ENCODE measurements at regions not wholly inside any gene's neighbourhood (a gene's known extent, or its start where the extent isn't known, plus 50 kb on each side); places are given as distances from the start of the nearest gene placed in this dataset.
"Not testable (repeated sequence)": the region's sequence is repeated elsewhere in the genome, so short reads cannot be mapped to it uniquely, and the experiment has no call there.

DNA sequence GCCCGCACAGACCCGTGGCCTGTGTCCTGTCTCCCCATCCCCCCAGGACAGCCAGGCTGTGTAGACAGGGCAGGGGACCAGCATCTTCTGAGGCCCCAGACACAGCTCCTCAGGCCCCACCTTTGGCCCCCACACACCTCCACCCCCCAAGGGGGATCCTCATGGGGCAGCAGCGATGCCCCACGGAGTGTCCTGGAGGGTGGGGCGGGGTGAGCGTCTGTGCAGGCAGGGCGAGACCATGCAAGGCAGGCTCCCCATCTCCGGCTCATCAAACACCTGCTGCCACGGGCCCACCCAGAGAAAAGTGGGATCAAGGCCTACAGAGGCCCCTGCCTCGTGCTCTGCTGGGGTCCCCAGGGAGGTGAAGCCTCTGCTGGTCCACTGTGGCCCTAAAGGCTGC lies 118.7 kb upstream of the FOXD4L5 start:
- ATAC-seq (peak; percentile 46), DNase-seq (ENCODE audit: low spot score) (no peak)

DNA sequence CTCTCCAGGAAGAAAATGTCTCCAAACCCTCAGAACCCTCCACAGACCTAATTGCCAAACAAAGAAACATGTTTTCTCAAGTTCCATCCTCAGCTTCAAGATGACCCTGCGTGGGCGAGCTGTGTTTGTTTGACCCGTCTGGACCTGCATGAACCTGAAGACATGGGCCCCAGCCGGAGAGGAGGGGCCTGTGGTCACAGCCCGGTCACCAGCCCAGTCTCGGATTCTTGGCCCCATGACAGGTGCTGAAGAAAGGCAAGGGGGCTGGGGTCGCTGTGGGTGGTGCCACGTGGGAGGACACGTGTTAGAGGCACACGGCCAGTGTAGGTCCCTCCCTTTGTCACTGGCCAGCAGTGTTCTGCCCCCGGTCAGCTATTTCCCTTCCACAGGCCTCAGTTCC lies 118.1 kb upstream of the FOXD4L5 start:
- DNase-seq (ENCODE audit: low spot score); intact Hi-C loops (cut with DNase I); ATAC-seq: not testable (repeated sequence)

More for the DNA sequence above, 118.7 kb upstream of the FOXD4L5 start:
- intact Hi-C loops (cut with DNase I): no loop called here

DNA sequence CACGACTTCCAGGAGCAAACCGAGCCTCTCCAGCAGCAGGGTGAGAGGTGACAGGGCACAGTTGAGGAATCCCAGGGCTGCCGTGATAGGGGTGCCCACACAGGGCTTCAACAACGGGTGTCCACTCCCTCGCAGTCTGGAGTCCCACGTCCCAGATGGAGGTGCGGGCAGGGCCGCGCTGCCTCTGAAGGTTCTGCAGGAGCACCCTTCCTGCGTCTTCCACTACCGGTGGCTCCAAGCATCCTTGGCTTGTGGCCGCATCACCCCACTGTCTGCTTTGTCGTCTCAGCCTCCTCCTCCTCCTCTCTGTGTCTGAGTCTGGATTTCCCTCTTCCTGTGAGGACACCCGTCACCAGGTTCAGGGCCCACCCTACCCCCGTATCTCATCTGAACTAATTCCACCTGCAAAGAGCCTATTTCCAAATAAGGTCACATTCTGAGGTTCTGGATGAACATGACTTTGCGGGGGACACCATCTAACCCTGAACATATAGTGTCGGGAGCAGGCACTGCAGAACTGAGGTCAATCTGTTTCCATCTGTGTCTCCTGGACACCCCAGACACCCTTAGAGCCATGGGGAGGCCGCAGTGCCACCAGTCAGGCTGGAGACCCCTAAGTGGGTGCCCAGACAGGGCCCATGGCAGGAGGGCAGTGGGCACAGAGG lies 117.3 kb upstream of the FOXD4L5 start:
- intact Hi-C loops (cut with DNase I); ATAC-seq; DNase-seq (ENCODE audit: low spot score): not testable (repeated sequence)

DNA sequence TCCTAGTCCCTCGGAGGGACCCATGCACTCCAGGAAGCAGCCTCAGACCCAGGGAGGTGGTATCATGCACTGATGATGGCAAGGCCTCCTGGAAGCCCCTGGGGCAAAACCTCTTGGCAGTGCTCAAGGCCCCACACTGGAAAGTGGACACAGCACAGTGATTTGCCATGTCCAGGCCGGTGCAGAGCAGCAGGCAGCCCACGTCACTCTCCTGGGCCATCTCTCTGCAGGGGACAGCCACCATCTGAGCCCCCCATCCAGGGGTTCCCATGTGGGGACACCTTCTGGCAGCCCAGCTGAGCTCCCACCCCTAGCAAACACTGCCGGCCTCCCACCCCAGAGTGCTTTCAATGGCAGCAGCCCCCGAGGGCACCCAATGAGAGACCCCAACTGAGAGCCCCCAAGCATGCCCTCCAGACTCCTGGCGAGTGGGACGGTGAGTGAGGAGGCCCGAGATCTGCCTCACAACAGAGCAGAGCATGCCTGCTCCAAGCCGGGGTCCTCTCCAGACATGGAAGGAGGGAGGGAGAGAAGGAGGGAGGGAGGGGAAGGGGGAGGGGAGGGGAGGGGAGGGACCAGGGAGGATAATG lies 116.5 kb upstream of the FOXD4L5 start:
- intact Hi-C loops (cut with DNase I); DNase-seq (ENCODE audit: low spot score); ATAC-seq: not testable (repeated sequence)

DNA sequence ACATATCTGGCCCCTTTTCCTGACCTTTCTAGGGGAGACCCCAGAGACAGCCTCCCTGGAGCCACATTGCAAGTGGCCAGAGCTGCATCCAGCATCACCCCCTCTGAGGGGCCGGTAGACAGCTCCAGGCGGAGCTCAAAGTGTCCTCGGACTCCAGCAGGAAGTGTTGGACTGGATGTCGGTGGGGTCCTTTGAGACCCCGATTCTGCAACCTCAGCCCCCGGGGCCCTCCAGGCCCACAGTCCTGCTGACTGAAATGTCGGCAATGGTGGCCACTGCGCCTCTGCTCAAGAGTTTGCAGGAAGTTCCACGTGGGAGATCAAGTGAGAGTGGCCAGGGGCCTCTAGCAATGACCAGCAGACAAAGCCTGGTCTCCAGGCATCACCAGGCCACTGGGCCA lies 115.9 kb upstream of the FOXD4L5 start:
- no peak for ATAC-seq
- intact Hi-C loops (cut with DNase I): no loop called here
- DNase-seq (ENCODE audit: low spot score): no peak

DNA sequence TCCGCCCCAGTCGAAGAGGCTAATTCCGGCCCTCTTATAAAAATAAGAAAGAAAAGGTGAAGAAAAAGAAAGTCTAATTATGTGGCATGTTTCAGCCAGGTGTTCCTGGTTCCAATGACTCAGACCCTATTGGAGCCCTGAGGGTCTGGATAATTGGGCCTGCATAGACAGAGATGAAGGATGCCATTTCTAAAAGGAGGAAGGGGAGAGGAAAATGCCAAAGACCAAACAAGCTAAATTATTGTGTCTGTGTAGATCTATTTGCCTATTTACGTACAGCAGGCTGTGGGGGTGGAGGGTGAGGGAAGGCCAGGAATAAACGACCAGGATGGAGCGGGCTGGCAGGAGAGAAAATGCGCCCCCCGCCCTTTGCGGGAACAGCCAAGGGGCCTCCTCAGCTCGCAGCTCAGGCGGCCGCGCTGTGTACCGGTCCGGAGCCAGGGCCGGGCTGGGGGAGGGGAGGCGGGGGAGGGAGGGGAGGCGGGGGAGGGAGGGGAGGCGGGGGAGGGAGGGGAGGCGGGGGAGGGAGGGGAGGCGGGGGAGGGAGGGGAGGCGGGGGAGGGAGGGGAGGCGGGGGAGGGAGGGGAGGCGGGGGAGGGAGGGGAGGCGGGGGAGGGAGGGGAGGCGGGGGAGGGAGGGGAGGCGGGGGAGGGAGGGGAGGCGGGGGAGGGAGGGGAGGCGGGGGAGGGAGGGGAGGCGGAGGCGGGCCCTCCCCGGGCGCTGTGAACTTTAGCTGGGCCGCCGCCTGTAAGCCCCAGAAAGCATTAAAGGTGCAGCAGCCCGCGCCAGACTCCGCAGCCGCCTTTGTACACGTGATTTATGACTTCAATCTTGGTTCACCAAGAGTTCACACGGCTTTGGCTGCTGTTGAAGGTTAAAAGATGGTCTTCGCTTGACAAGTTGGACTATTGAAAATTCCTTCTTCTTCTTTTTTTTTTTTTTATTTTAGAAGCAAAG lies 113.0 kb upstream of the FOXD4L5 start:
- intact Hi-C loops (cut with DNase I); DNase-seq (ENCODE audit: low spot score); ATAC-seq: not testable (repeated sequence)

DNA sequence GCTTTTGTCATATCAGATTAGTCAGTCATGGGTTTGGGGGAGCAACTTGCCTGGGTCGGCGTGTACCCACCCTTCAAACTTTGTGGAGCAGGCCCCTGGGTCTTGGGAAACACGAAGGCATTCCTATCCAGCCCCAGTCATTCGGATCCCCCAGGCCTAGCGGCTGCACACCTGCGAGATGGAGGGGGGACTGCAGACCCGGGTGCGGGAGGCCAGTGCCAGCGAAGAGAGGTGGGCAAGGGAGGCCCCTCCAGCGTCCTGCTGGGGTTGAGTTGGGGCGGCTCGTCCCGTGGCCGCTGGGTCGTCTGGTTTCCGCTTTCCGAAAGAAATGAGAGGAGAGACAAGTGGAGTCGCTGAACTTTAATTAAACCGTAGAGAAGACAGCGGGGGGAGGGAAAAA lies 112.2 kb upstream of the FOXD4L5 start:
- DNase-seq (ENCODE audit: low spot score); ATAC-seq; intact Hi-C loops (cut with DNase I): not testable (repeated sequence)

DNA sequence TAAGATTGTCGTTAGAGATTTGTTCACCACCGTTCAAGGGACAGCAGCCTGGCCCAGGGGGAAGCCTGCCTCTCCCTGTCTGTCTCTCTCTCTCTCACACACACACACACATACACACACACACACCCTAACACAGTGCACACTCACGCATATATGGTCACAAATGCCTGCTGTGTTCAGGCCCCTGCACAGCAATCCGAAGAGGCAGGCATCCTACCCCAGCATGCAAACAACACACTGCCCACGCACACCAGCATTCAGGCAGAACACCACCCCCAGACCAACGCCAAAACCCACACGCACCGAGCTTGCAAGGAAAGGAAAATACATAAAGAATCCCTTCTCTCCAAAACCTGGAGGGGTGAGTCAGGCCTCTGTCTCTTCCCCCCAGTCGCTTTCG lies 111.6 kb upstream of the FOXD4L5 start:
- DNase-seq (ENCODE audit: low spot score); ATAC-seq; intact Hi-C loops (cut with DNase I): not testable (repeated sequence)

DNA sequence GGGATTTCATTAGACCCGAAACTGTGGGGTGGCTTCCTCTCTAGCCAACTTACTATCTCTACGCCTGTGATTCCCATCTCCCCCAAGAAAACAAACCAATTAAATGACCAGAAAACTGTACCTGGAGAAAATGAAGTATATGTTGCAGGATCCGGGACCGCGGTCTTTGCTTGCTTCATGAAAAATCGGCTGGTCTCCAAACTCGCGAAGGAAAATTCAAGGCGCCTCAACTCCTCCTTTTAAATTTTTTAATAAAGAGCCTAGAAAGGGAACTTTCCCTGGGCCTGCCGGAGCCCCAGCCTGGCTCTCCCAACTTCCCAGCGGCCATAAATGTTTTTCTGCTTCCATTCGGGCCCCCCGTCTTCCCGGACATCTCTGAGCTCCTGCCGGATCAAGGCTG lies 110.8 kb upstream of the FOXD4L5 start:
- DNase-seq (ENCODE audit: low spot score); intact Hi-C loops (cut with DNase I); ATAC-seq: not testable (repeated sequence)

DNA sequence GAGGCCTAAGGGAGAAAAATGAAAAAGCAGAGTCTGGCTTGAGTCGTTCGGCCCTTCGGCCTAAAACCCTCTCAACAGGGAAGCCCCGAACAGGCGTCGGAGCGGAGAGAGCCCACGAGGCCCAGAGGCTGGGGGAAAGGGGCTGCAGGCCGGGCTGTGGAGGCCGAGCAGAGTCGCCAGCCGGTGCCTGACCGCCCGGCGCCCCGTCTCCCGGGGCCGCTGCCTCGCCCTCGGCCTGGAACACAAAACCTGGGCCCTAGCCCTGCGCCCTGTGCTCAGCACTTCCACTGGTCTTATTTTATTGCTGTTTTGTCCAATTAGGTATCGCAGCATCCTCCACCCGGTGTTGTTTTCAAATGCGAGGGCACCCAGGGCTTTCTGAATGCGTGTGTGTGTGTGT lies 110.1 kb upstream of the FOXD4L5 start:
- intact Hi-C loops (cut with DNase I); DNase-seq (ENCODE audit: low spot score); ATAC-seq: not testable (repeated sequence)

DNA sequence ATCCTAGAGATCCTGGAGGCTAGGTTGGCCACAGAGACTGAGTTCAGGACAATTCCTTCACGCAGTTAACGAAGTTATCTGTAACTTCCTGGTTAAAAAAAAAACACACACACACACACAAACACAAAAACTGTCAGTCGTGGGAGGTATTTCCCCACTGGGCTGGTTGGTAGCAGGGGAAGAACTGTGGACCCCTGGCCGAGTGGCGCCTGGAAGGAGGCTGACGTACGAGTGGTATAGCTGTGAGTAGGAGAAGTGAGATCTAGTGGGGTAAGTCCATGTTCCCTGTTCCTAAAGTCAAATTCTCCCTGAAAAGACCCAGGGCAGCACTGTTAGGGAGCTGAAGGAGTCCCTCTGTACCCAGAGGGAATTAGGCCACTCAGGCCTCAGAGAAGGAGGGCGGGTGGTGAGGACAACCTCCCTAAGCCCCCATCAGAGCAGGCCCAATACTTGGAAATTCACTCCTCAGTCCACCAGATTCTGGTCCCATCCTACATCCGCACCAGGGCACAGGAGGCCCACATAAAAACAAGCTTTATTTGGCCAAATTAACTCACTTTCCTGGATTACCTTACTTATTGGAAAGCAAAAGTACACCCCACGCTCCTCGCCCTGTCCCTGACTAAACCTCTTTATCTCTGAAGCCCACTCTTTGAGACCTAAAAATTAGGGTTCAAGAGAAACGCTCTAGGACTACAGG lies 108.3 kb upstream of the FOXD4L5 start:
- DNase-seq (ENCODE audit: low spot score); ATAC-seq; intact Hi-C loops (cut with DNase I): not testable (repeated sequence)

DNA sequence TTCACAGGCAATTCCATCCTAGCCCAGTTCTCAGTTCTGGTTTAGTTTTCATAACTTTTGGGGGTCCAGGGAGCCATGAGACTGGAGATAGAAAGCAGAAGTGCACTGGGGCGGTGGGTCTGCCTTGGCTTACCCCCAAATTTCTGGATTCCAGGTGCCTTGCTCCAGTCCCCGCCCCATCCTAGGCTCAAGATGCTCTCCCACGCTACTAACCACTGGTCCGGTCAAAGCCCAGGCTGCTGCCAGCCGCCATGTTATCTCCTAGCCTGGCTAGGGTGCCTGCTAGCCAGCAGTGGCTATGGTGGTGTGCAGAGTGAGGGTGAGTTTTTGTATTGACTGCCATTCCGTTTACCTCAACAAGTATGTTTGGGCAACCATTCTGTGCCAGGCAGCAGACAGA lies 107.6 kb upstream of the FOXD4L5 start:
- ATAC-seq; DNase-seq (ENCODE audit: low spot score); intact Hi-C loops (cut with DNase I): not testable (repeated sequence)

DNA sequence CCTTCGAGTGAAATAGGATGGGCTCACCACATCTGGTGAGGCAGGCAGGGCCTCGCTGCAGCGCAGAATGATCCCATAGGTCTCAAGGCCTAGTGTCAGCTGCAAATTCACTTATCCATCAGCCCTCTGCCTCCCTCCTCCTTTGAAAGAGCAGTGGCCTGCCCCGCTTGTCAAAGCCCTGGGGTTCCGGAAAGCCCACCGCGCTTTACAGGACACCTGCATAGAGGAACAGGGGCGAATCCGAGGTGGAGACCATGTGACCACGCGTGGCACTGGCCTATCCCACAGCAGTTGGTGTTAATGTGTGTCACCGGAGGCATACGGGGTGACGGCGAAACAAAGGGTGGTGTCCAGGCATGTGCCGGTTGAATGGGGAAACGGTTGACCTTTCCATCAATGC lies 104.7 kb upstream of the FOXD4L5 start:
- intact Hi-C loops (cut with DNase I); ATAC-seq: not testable (repeated sequence)
- DNase-seq (ENCODE audit: low spot score): peak; percentile 87

DNA sequence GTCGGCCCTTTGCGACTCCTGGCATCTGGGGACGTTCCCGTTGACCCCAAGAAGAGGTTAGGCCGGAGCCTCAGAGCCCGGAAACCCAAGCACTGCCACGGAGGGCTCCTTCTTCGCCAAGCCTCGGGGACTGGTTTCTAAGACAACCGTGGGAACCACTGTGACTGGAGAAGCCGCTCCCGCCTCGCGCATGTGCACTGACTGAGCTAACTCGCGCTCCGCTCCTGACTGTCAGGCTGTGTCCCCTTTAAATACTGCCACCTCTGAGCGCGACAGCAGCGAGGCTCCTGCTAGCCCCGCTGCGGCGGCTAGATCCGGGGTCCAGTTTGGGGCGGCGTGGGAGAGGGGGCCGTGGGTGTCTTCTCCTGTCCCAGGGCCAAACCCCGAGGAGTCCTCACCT lies 104.2 kb upstream of the FOXD4L5 start:
- ATAC-seq; DNase-seq (ENCODE audit: low spot score); intact Hi-C loops (cut with DNase I): not testable (repeated sequence)

DNA sequence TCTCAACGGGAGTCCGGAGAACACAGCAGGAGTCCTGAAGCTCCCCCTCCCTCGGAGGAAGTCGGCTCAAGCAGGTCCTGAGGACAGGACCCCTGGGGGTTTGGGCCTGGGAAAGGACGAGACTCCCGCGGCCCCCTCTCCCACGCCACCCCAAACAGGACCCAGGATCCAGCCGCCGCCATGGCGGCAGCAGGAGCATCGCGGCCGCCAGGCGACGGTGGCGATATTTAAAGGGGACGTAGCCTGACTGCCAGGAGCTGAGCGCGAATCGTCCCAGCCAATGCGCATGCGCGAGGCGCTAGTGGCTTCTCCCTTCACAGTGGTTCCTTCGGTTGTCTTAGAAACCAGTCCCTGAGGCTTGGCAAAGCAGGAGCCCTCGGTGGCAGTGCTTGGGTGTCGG lies 101.7 kb upstream of the FOXD4L5 start:
- DNase-seq (ENCODE audit: low spot score) (peak; percentile 89), ATAC-seq (peak; percentile 85)
- intact Hi-C loops (cut with DNase I): not testable (repeated sequence)

DNA sequence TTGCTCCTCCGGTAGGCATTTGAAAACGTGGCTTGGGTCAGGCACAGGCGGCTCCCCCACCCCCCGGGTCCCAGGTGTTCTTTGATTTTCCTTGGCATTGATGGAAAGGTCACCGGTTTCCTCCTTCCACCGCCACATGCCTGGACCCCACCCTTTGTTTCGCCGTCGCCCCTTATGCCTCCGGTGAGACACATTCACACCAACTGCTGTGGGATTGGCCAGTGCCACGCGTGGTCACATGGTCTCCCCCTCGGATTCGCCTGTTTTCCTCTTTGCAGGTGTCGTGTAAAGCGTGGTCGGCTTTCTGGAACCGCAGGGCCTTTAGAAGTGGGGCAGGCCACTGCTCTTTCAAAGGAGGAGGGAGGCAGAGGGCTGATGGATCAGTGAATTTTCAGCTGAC lies 101.2 kb upstream of the FOXD4L5 start:
- ATAC-seq; intact Hi-C loops (cut with DNase I); DNase-seq (ENCODE audit: low spot score): not testable (repeated sequence)

DNA sequence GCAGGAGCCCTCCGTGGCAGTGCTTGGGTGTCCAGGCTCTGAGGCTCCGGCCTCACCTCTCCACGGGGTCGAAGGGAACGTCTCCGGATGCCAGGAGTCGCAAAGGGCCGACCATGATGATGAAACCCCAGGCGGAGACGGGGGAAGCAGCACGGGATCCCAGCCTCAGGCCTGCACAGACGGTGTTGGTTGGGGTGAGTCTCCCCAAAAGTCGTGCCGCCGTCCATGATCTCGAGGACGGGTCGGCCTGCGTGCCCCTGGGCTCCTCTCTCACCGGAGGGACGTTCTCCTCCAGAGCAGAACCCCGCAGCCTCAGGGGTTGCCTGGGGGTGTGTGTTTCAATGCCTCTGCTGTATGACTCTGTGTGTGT lies 100.6 kb upstream of the FOXD4L5 start:
- ATAC-seq; intact Hi-C loops (cut with DNase I); DNase-seq (ENCODE audit: low spot score): not testable (repeated sequence)

DNA sequence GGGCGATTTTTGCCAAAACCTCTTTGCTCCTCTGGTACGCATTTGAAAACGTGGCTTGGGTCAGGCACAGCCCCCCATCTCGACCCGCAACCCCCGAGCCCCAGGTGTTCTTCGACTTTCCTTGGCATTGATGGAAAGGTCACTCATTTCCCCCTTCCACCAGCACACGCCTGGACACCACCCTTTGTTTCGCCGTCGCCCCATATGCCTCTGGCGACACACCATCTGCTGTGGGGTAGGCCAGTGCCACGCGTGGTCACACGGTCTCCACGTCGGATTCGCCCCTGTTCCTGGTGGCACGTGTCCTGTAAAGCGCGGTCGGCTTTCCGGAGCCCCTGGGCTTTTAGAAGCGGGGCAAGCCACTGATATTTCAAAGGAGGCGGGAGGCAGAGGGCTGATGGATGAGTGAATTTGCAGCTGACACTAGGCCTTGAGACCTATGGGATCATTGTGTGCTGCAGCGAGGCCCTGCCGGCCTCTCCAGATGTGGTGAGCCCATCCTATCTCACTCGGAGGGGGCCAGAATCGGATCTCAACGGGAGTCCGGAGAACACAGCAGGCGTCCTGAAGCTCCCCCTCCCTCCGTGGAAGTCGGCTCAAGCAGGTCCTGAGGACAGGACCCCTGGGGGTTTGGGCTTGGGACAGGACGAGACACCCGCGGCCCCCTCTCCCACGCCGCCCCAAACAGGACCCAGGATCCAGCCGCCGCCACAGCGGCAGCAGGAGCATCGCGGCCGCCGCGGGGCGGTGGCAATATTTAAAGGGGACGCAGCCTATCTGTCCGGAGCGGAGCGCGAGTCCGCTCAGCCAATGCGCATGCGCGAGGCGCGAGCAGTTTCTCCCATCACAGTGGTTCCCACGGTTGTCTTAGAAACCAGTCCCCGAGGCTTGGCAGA lies 100.0 kb upstream of the FOXD4L5 start:
- DNase-seq (ENCODE audit: low spot score); intact Hi-C loops (cut with DNase I); ATAC-seq: not testable (repeated sequence)

Measured in sciatic nerve (tissue), 2 donors.